ENCODE measurements at regions not wholly inside any gene's neighbourhood (a gene's known extent, or its start where the extent isn't known, plus 50 kb on each side); places are given as distances from the start of the nearest gene placed in this dataset.

- no peak for TF ChIP-seq CTCF (IDR thresholded peaks at IDR 0.05)
- TF ChIP-seq POLR2A (IDR thresholded peaks at IDR 0.05): no peak
These were observed 208.2 kb upstream of the TMTC1 start for GRCh38 chr12:29991924-29992323.
